Left ventricle myocardium inferior (tissue), 1 donor: ENCODE measurements at regions not wholly inside any gene's neighbourhood (a gene's known extent, or its start where the extent isn't known, plus 50 kb on each side); places are given as distances from the start of the nearest gene placed in this dataset.

Experiments used
- DNase-seq: peaks from one replicate; pipeline ENCODE4 v3.0.0-alpha.2; 2020
- H3K27ac ChIP-seq: fragments of 200-600 bp; replicated peaks from 2 replicates; pipeline ENCODE4 v1.8.0; 2021
- H3K27me3 ChIP-seq: fragments of 200-600 bp; 2 replicates; pipeline ENCODE4 v1.8.0; 2021; ENCODE audit warnings: low read depth
- H3K36me3 ChIP-seq: fragments of 200-600 bp; 2 replicates; pipeline ENCODE4 v1.8.0; 2021
- H3K4me1 ChIP-seq: fragments of 200-600 bp; 2 replicates; pipeline ENCODE4 v1.8.0; 2021
- H3K4me3 ChIP-seq: fragments of 200-600 bp; 2 replicates; pipeline ENCODE4 v1.8.0; 2021; ENCODE audit warnings: mild to moderate bottlenecking, moderate library complexity
- H3K9me3 ChIP-seq: fragments of 200-600 bp; replicated peaks from 2 replicates; pipeline ENCODE4 v1.8.0; 2021
- CTCF ChIP-seq: fragments of 200-600 bp; IDR thresholded peaks from 2 replicates; pipeline ENCODE4 v1.8.0; 2021; ENCODE audit warnings: antibody characterized with exemption, mild to moderate bottlenecking, borderline replicate concordance
- intact Hi-C: fragments of 100-400 bp; cut with micrococcal nuclease; formaldehyde crosslinking; loops from one replicate; pipeline ENCODE4 v1.11.0; 2022
- donor health status: DM: no; HTN: yes; CAD: no; lungs with severe emphysema.

DNA sequence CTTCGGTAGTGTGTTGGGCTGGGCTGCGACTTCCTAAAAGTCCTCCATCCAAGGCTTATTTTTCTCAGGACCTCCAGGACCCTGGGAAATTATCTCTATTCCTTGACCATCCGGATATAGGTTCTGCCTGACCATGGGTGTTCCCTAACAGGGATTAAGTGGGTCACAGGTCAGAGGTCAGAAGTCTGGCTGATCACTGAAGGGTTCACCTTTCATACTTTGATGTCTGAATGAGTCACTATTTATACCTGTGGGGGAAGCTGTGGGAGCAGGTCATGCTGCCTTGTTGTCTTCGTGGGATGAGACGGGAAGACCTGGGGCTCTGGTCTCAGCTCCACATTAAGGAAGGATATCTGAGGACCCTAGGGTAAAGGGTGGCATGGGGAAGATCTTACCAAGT is 65.0 kb upstream of the ETV3 start:
- TF ChIP-seq CTCF: no peak
- no peak overlapping the region for H3K4me3 ChIP-seq
- no peak for DNase-seq
- H3K27me3 ChIP-seq: peaks cover 43% of the 10 kb centered on the region
- H3K9me3 ChIP-seq: no peaks in the 10 kb centered on the region
- no peaks in the 10 kb centered on the region for H3K4me1 ChIP-seq
- no peak overlapping the region for H3K27ac ChIP-seq
- H3K36me3 ChIP-seq: no peaks in the 10 kb centered on the region
- intact Hi-C loops: no loop called here

DNA sequence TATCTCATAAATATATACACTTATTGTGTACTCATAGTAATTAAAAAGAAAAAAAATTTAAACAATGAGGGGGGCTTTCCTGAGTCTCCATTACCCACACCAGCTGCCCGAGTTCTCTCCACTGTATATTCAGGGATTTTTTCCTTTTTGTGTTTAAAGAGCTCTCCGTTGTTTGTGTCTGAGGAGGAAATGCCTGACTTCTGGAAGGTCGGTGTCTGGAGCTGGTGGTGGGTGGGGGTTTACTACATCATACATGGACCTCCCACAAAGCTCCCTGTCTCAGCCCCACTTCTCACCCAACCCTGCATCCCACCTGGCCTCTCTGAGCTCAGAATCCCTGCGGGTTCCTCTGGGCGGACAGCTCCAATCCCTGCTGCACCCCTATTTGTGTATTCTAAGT is 64.1 kb upstream of the ETV3 start:
- Histone ChIP-seq H3K4me3 (no peak overlapping the region), H3K4me1 (no peaks in the 10 kb centered on the region), H3K27ac (no peak overlapping the region), H3K9me3 (no peaks in the 10 kb centered on the region), H3K36me3 (no peaks in the 10 kb centered on the region), H3K27me3 (peaks cover 51% of the 10 kb centered on the region)
- intact Hi-C loops: no loop called here
- no peak for DNase-seq
- TF ChIP-seq CTCF: no peak

GRCh38 chr1:157201767-157202166 is 63.6 kb upstream of the ETV3 start:
- Histone ChIP-seq H3K36me3 (no peaks in the 10 kb centered on the region), H3K27me3 (peaks cover 54% of the 10 kb centered on the region), H3K27ac (no peak overlapping the region), H3K4me3 (no peak overlapping the region), H3K9me3 (no peaks in the 10 kb centered on the region), H3K4me1 (no peaks in the 10 kb centered on the region)
- TF ChIP-seq CTCF: no peak
- intact Hi-C loops: no loop called here
- DNase-seq: no peak

- intact Hi-C loops: no loop called here
- Histone ChIP-seq H3K4me1 (no peaks in the 10 kb centered on the region), H3K4me3 (no peak overlapping the region), H3K36me3 (no peaks in the 10 kb centered on the region), H3K27ac (no peak overlapping the region), H3K9me3 (no peaks in the 10 kb centered on the region), H3K27me3 (peaks cover 67% of the 10 kb centered on the region)
- DNase-seq: no peak
- TF ChIP-seq CTCF: no peak
Measured at GRCh38 chr1:157200451-157200850, 62.3 kb upstream of the ETV3 start.

GRCh38 chr1:157199421-157199755 is 61.2 kb upstream of the ETV3 start:
- Histone ChIP-seq H3K4me1 (peaks cover 7% of the 10 kb centered on the region), H3K4me3 (no peak overlapping the region), H3K27me3 (peaks cover 67% of the 10 kb centered on the region), H3K36me3 (no peaks in the 10 kb centered on the region), H3K9me3 (no peaks in the 10 kb centered on the region), H3K27ac (no peak overlapping the region)
- intact Hi-C loops: loop anchor here (10.0 kb wide), 1 partner anchor 285 kb away; no protein-coding TSS in a partner anchor
- DNase-seq: no peak
- TF ChIP-seq CTCF: no peak
